PC-9 (cell line): ENCODE measurements at regions not wholly inside any gene's neighbourhood (a gene's known extent, or its start where the extent isn't known, plus 50 kb on each side); places are given as distances from the start of the nearest gene placed in this dataset.

ENCODE experiments used
- BruUV-seq: library from RNA; stranded (reverse); fragments of 400-500 nt; replicated peaks from 2 replicates; lab custom pipeline; 2021; lab: Mats Ljungman, UMichigan
- CTCF ChIA-PET: fragments of 300-600 bp; sonication (Branson Sonifier 250); formaldehyde crosslinking; loops from one replicate; lab custom pipeline; 2022; ENCODE audit warnings: antibody characterized with exemption; lab: Charles Lee
- POLR2A ChIA-PET: fragments of 300-600 bp; sonication (Branson Sonifier 250); formaldehyde crosslinking; loops from one replicate; lab custom pipeline; 2022; ENCODE audit warnings: antibody characterized with exemption; ENCODE audit not compliant: unreplicated experiment; lab: Charles Lee
- DNase-seq, 2 experiments: peaks; one replicate each; pipeline versions ENCODE4 v3.0.0 to v3.0.0-alpha.2; 2015 to 2022; ENCODE audit warnings: mixed read lengths in 1 of 2
- H2AFZ ChIP-seq: fragments of 200-600 bp; sonication (generic); 2 replicates; pipeline ENCODE4 v1.8.1; 2017; ENCODE audit warnings: antibody characterized with exemption
- H3F3A ChIP-seq: fragments of 200-600 bp; sonication (generic); 2 replicates; pipeline ENCODE4 v1.8.1; 2017; ENCODE audit warnings: antibody characterized with exemption, mild to moderate bottlenecking, low read depth; ENCODE audit not compliant: insufficient read depth
- H3K27ac ChIP-seq: fragments of 200-600 bp; sonication (generic); 2 replicates; pipeline ENCODE4 v1.6.1; 2016; ENCODE audit warnings: mixed run types
- H3K27me3 ChIP-seq: fragments of 200-600 bp; sonication (generic); 2 replicates; pipeline ENCODE4 v1.6.1; 2016; ENCODE audit warnings: low read depth, mixed run types; ENCODE audit not compliant: insufficient read depth
- H3K36me3 ChIP-seq: fragments of 200-600 bp; sonication (generic); 2 replicates; pipeline ENCODE4 v1.6.1; 2016; ENCODE audit warnings: low read depth, mixed run types
- H3K4me1 ChIP-seq: fragments of 200-600 bp; sonication (generic); replicated peaks from 2 replicates; pipeline ENCODE4 v1.6.1; 2016; ENCODE audit warnings: mixed run types; ENCODE audit not compliant: insufficient read depth
- H3K4me2 ChIP-seq: fragments of 200-600 bp; sonication (generic); 2 replicates; pipeline ENCODE4 v1.6.1; 2017; ENCODE audit warnings: mixed run types
- H3K4me3 ChIP-seq: fragments of 200-600 bp; sonication (generic); 2 replicates; pipeline ENCODE4 v1.6.1; 2016; ENCODE audit warnings: mixed run types
- H3K79me2 ChIP-seq: fragments of 200-600 bp; sonication (generic); 2 replicates; pipeline ENCODE4 v1.6.1; 2017; ENCODE audit warnings: low read depth, mixed run types
- H3K9me2 ChIP-seq: fragments of 200-600 bp; sonication (generic); 2 replicates; pipeline ENCODE4 v1.8.1; 2017; ENCODE audit warnings: mild to moderate bottlenecking; ENCODE audit not compliant: insufficient read depth
- H3K9me3 ChIP-seq: fragments of 200-600 bp; sonication (generic); 2 replicates; pipeline ENCODE4 v1.8.1; 2016; ENCODE audit warnings: low read depth; ENCODE audit not compliant: insufficient read depth
- H4K20me1 ChIP-seq: fragments of 200-600 bp; sonication (generic); 2 replicates; pipeline ENCODE4 v1.8.1; 2017; ENCODE audit not compliant: insufficient read depth
- EZH2 ChIP-seq: fragments of 200-600 bp; sonication (generic); IDR thresholded peaks from 2 replicates; pipeline ENCODE4 v1.8.0; 2017; ENCODE audit warnings: antibody characterized with exemption, low read depth
- intact Hi-C: fragments of 100-400 bp; cut with micrococcal nuclease; formaldehyde crosslinking; loops from one replicate; pipeline ENCODE4 v1.10.0; 2022; ENCODE audit not compliant: unreplicated experiment
- TF ChIP-seq, protein P1 (sequence below): fragments of 200-600 bp; sonication (generic); conservative IDR thresholded peaks from 2 replicates; pipeline ENCODE4 v1.6.1; 2017; ENCODE audit warnings: mixed run types, antibody characterized with exemption, mild to moderate bottlenecking, moderate library complexity

- Histone ChIP-seq H4K20me1 (no peaks in the 10 kb centered on the region), H3K36me3 (no peaks in the 10 kb centered on the region), H3K4me1 (peaks cover 12% of the 10 kb centered on the region), H3F3A (peaks cover 6% of the 10 kb centered on the region; the same call in 1 of the 2 replicates), H3K9me3 (no peaks in the 10 kb centered on the region), H3K4me2 (no peak overlapping the region), H3K4me3 (no peak overlapping the region), H3K27ac (no peak overlapping the region), H2AFZ (no peak overlapping the region), H3K27me3 (no peaks in the 10 kb centered on the region), H3K79me2 (no peaks in the 10 kb centered on the region), H3K9me2 (no peaks in the 10 kb centered on the region)
- intact Hi-C loops, result no loop called here
- ChIA-PET CTCF (no interaction called here), POLR2A (interaction anchor here (0.6 kb wide), 1 partner anchor 89 kb away, joined by 4 read pairs; the partner anchor contains the start of gene KIF5B)
- TF ChIP-seq, protein P1, sequence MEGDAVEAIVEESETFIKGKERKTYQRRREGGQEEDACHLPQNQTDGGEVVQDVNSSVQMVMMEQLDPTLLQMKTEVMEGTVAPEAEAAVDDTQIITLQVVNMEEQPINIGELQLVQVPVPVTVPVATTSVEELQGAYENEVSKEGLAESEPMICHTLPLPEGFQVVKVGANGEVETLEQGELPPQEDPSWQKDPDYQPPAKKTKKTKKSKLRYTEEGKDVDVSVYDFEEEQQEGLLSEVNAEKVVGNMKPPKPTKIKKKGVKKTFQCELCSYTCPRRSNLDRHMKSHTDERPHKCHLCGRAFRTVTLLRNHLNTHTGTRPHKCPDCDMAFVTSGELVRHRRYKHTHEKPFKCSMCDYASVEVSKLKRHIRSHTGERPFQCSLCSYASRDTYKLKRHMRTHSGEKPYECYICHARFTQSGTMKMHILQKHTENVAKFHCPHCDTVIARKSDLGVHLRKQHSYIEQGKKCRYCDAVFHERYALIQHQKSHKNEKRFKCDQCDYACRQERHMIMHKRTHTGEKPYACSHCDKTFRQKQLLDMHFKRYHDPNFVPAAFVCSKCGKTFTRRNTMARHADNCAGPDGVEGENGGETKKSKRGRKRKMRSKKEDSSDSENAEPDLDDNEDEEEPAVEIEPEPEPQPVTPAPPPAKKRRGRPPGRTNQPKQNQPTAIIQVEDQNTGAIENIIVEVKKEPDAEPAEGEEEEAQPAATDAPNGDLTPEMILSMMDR, result no peak
- no peak for TF ChIP-seq EZH2
- no peak for DNase-seq
- BruUV-seq, result no TSS peak
These were observed 88.8 kb upstream of the KIF5B start for GRCh38 chr10:32144817-32145688.

GRCh38 chr10:32143302-32143847 lies 87.2 kb upstream of the KIF5B start:
- TF ChIP-seq, protein P1, result no peak
- no peak for TF ChIP-seq EZH2
- Histone ChIP-seq H3K9me2 (no peaks in the 10 kb centered on the region), H3K4me3 (no peak overlapping the region), H3K27me3 (no peaks in the 10 kb centered on the region), H3K4me2 (no peak overlapping the region), H4K20me1 (no peaks in the 10 kb centered on the region), H3K4me1 (peaks cover 14% of the 10 kb centered on the region), H3K79me2 (no peaks in the 10 kb centered on the region), H3K36me3 (no peaks in the 10 kb centered on the region), H3K9me3 (no peaks in the 10 kb centered on the region), H3F3A (peaks cover 4% of the 10 kb centered on the region; the same call in 1 of the 2 replicates), H2AFZ (no peak overlapping the region), H3K27ac (no peak overlapping the region)
- ChIA-PET CTCF (interaction anchor here (0.5 kb wide), 1 partner anchor 54 kb away, joined by 9 read pairs; no protein-coding TSS in a partner anchor), POLR2A (no interaction called here)
- BruUV-seq, result no TSS peak
- intact Hi-C loops, result no loop called here
- DNase-seq, result no peak

- H3K79me2 ChIP-seq, result no peaks in the 10 kb centered on the region
- no peaks in the 10 kb centered on the region for H4K20me1 ChIP-seq
- no peaks in the 10 kb centered on the region for H3K27me3 ChIP-seq
- H3K4me3 ChIP-seq, result no peak overlapping the region
- no peak overlapping the region for H3K4me2 ChIP-seq
- H3K4me1 ChIP-seq, result peaks cover 14% of the 10 kb centered on the region
- no TSS peak for BruUV-seq
- H3K36me3 ChIP-seq, result no peaks in the 10 kb centered on the region
- H2AFZ ChIP-seq, result no peak overlapping the region
- intact Hi-C loops, result no loop called here
- ChIA-PET POLR2A (no interaction called here), CTCF (no interaction called here)
- H3K9me3 ChIP-seq, result no peaks in the 10 kb centered on the region
- DNase-seq, result no peak
- no peak overlapping the region for H3K27ac ChIP-seq
- TF ChIP-seq, protein P1, result no peak
- TF ChIP-seq EZH2, result no peak
- no peaks in the 10 kb centered on the region for H3K9me2 ChIP-seq
- H3F3A ChIP-seq, result peaks cover 4% of the 10 kb centered on the region; the same call in 1 of the 2 replicates
These were observed 86.4 kb upstream of the KIF5B start for GRCh38 chr10:32142646-32143045.
